H9 (cell line): ENCODE measurements at regions not wholly inside any gene's neighbourhood (a gene's known extent, or its start where the extent isn't known, plus 50 kb on each side); places are given as distances from the start of the nearest gene placed in this dataset.

Experiments used
- DNase-seq: peaks from one replicate; pipeline ENCODE4 v3.0.0-alpha.2; 2017
- H2AFZ ChIP-seq: one replicate; pipeline ENCODE4 v1.6.1; 2013; ENCODE audit warnings: mild to moderate bottlenecking, low read length, control low read depth, moderate library complexity
- H2AK5ac ChIP-seq: 2 replicates; pipeline ENCODE4 v1.6.1; 2013; ENCODE audit warnings: low read length, control low read depth, mixed read lengths; ENCODE audit not compliant: insufficient read length
- H2BK120ac ChIP-seq: one replicate; pipeline ENCODE4 v1.6.1; 2013; ENCODE audit warnings: low read depth, mild to moderate bottlenecking, low read length, control low read depth, inconsistent platforms; ENCODE audit not compliant: poor library complexity, severe bottlenecking
- H2BK12ac ChIP-seq: 2 replicates; pipeline ENCODE4 v1.6.1; 2013; ENCODE audit warnings: low read length, control low read depth, mixed read lengths, low read depth; ENCODE audit not compliant: insufficient read length
- H2BK15ac ChIP-seq: 2 replicates; pipeline ENCODE4 v1.6.1; 2013; ENCODE audit warnings: low read depth, low read length, control low read depth
- H2BK20ac ChIP-seq: one replicate; pipeline ENCODE4 v1.6.1; 2013; ENCODE audit warnings: low read depth, mild to moderate bottlenecking, low read length, control low read depth, inconsistent platforms; ENCODE audit not compliant: poor library complexity, severe bottlenecking
- H2BK5ac ChIP-seq: 2 replicates; pipeline ENCODE4 v1.6.1; 2013; ENCODE audit warnings: low read length, control low read depth, mixed read lengths; ENCODE audit not compliant: insufficient read length
- H3K14ac ChIP-seq: 2 replicates; pipeline ENCODE4 v1.6.1; 2013; ENCODE audit warnings: low read length, control low read depth; ENCODE audit not compliant: insufficient read depth
- H3K18ac ChIP-seq: 2 replicates; pipeline ENCODE4 v1.6.1; 2013; ENCODE audit warnings: low read depth, mild to moderate bottlenecking, mixed read lengths, low read length, control low read depth; ENCODE audit not compliant: insufficient read length
- H3K23ac ChIP-seq: 2 replicates; pipeline ENCODE4 v1.6.1; 2013; ENCODE audit warnings: low read length, control low read depth, mixed read lengths, low read depth; ENCODE audit not compliant: insufficient read length
- H3K23me2 ChIP-seq: 2 replicates; pipeline ENCODE4 v1.6.1; 2013; ENCODE audit warnings: low read depth, mild to moderate bottlenecking, mixed read lengths, low read length, control low read depth; ENCODE audit not compliant: insufficient read length, poor library complexity, severe bottlenecking
- H3K27ac ChIP-seq: 2 replicates; pipeline ENCODE4 v1.5.1; 2013; ENCODE audit warnings: low read length, control low read depth, mixed read lengths, low read depth; ENCODE audit not compliant: insufficient read length
- H3K27me3 ChIP-seq: 2 replicates; pipeline ENCODE4 v1.6.1; 2013; ENCODE audit warnings: low read length, control low read depth, inconsistent platforms; ENCODE audit not compliant: insufficient read depth
- H3K4ac ChIP-seq: 2 replicates; pipeline ENCODE4 v1.6.1; 2013; ENCODE audit warnings: low read depth, mild to moderate bottlenecking, control low read depth, inconsistent platforms, low read length, moderate library complexity
- H3K4me1 ChIP-seq: 2 replicates; pipeline ENCODE4 v1.6.1; 2013; ENCODE audit warnings: low read length, control low read depth, inconsistent platforms; ENCODE audit not compliant: insufficient read depth
- H3K4me2 ChIP-seq: 2 replicates; pipeline ENCODE4 v1.6.1; 2013; ENCODE audit warnings: low read length, control low read depth, mixed read lengths; ENCODE audit not compliant: insufficient read length, insufficient read depth
- H3K56ac ChIP-seq: 2 replicates; pipeline ENCODE4 v1.6.1; 2013; ENCODE audit warnings: low read depth, mild to moderate bottlenecking, mixed read lengths, low read length, control low read depth; ENCODE audit not compliant: insufficient read length
- H3K79me1 ChIP-seq: 2 replicates; pipeline ENCODE4 v1.6.1; 2013; ENCODE audit warnings: low read depth, mild to moderate bottlenecking, moderate library complexity, low read length, control low read depth, inconsistent platforms; ENCODE audit not compliant: insufficient read depth, poor library complexity, severe bottlenecking
- H3K79me2 ChIP-seq: 2 replicates; pipeline ENCODE4 v1.6.1; 2013; ENCODE audit warnings: low read length, control low read depth, inconsistent platforms; ENCODE audit not compliant: insufficient read depth
- H3K9ac ChIP-seq: 2 replicates; pipeline ENCODE4 v1.6.1; 2013; ENCODE audit warnings: low read length, control low read depth, mixed read lengths; ENCODE audit not compliant: insufficient read length; ENCODE audit errors: extremely low read depth
- H3K9me3 ChIP-seq: one replicate; pipeline ENCODE4 v1.6.1; 2013; ENCODE audit warnings: low read depth, low read length, inconsistent platforms; ENCODE audit not compliant: control insufficient read depth
- H3T11ph ChIP-seq: one replicate; pipeline ENCODE4 v1.6.1; 2013; ENCODE audit warnings: mild to moderate bottlenecking, low read length, control low read depth, inconsistent platforms
- H4K20me1 ChIP-seq: one replicate; pipeline ENCODE4 v1.6.1; 2013; ENCODE audit not compliant: control insufficient read depth, insufficient read length, insufficient read depth
- H4K5ac ChIP-seq: 2 replicates; pipeline ENCODE4 v1.6.1; 2013; ENCODE audit warnings: low read depth, mild to moderate bottlenecking, mixed read lengths, low read length, control low read depth; ENCODE audit not compliant: insufficient read length
- H4K8ac ChIP-seq: replicated peaks from 2 replicates; pipeline ENCODE4 v1.6.1; 2013; ENCODE audit warnings: low read length, control low read depth, mixed read lengths, low read depth; ENCODE audit not compliant: insufficient read length
- H4K91ac ChIP-seq: 2 replicates; pipeline ENCODE4 v1.6.1; 2013; ENCODE audit warnings: low read depth, mild to moderate bottlenecking, moderate library complexity, mixed read lengths, low read length, control low read depth; ENCODE audit not compliant: insufficient read length
- H3K27ac Mint-ChIP-seq, 3 experiments: 2 replicates in 2 of 3; 3 replicates in 1 of 3; pipeline ENCODE4 v1.8.0; 2020 to 2021; ENCODE audit warnings: mixed read lengths in 3 of 3, mild to moderate bottlenecking in 1 of 3, moderate library complexity in 1 of 3
- H3K27me3 Mint-ChIP-seq: 2 replicates; pipeline ENCODE4 v1.8.0; 2021; ENCODE audit warnings: low read depth, mild to moderate bottlenecking, moderate library complexity, mixed read lengths
- H3K36me3 Mint-ChIP-seq, 3 experiments: 2 replicates in 2 of 3; 3 replicates in 1 of 3; pipeline ENCODE4 v1.8.0; 2020 to 2021; ENCODE audit warnings: low read depth in 3 of 3, mixed read lengths in 3 of 3; ENCODE audit not compliant: insufficient read depth in 1 of 3
- H3K4me1 Mint-ChIP-seq, 2 experiments: 2 replicates each; pipeline ENCODE4 v1.8.0; 2020; ENCODE audit warnings: mixed read lengths in 2 of 2
- H3K4me3 Mint-ChIP-seq, 2 experiments: 2 replicates in 1 of 2; 3 replicates in 1 of 2; pipeline ENCODE4 v1.8.0; 2020 to 2021; ENCODE audit warnings: mild to moderate bottlenecking in 2 of 2, mixed read lengths in 2 of 2, moderate library complexity in 1 of 2
- H3K9me3 Mint-ChIP-seq, 2 experiments: 2 replicates in 1 of 2; 3 replicates in 1 of 2; pipeline ENCODE4 v1.8.0; 2020; ENCODE audit warnings: mild to moderate bottlenecking in 2 of 2, mixed read lengths in 2 of 2, moderate library complexity in 1 of 2
- WGBS: extraction: QIAGEN DNeasy Blood & Tissue Kit; methylation state at CpG from one replicate; pipeline ENCODE4 v1.1.7; 2013; ENCODE audit warnings: missing lambda C conversion rate, low lambda C conversion rate, mixed read lengths; ENCODE audit not compliant: insufficient read length; ENCODE audit errors: extremely low coverage; 5-methylcytosine and 5-hydroxymethylcytosine counted together
- TF ChIP-seq, protein P1 (sequence below): fragments of 200-600 bp; sonication (generic); conservative IDR thresholded peaks from 3 replicates; pipeline ENCODE4 v1.8.0; 2021; ENCODE audit warnings: antibody characterized with exemption, mild to moderate bottlenecking

DNA sequence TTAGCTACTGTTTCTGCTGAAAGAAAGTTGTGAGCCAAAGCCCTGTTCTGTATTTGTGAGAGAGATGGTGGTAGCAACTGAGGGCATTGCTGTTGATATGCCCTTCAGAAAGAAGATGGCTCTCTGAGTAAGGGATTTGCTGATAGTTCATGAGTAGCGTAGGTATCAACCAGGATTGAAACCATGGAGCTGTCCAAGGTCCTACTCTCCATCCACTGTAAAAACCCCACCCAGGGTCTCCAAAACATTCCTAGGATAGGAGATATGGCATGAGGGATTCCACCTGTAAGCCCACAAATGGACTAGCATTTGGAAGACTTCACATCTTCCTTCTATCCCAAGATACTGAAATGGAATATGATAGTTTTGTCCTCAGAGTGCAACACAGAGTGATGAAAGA lies 277.1 kb upstream of the PRKX start:
- Mint-ChIP-seq H3K27me3 (no peaks in the 10 kb centered on the region; the same call in 1 of the 2 replicates), H3K36me3 (no peaks in the 10 kb centered on the region), H3K4me1 (no peaks in the 10 kb centered on the region), H3K4me3 (no peak overlapping the region), H3K27ac (no peak overlapping the region), H3K9me3 (peaks cover 2 to 7% of the 10 kb centered on the region in 2 experiments; a peak in 2 of 5 replicates)
- H2BK12ac ChIP-seq = no peak overlapping the region
- H3K27ac ChIP-seq = no peak overlapping the region
- H3K79me1 ChIP-seq = no peaks in the 10 kb centered on the region
- DNase-seq = no peak
- no peak overlapping the region for H3K23ac ChIP-seq
- H3T11ph ChIP-seq = no peak overlapping the region
- H3K56ac ChIP-seq = no peak overlapping the region
- H3K9me3 ChIP-seq = no peaks in the 10 kb centered on the region
- H3K27me3 ChIP-seq = no peaks in the 10 kb centered on the region
- H3K9ac ChIP-seq = no peak overlapping the region
- WGBS = no CpG with 5 or more reads among the region's 1 CpG
- H2BK15ac ChIP-seq = no peak overlapping the region
- H4K5ac ChIP-seq = no peak overlapping the region
- TF ChIP-seq, protein P1, sequence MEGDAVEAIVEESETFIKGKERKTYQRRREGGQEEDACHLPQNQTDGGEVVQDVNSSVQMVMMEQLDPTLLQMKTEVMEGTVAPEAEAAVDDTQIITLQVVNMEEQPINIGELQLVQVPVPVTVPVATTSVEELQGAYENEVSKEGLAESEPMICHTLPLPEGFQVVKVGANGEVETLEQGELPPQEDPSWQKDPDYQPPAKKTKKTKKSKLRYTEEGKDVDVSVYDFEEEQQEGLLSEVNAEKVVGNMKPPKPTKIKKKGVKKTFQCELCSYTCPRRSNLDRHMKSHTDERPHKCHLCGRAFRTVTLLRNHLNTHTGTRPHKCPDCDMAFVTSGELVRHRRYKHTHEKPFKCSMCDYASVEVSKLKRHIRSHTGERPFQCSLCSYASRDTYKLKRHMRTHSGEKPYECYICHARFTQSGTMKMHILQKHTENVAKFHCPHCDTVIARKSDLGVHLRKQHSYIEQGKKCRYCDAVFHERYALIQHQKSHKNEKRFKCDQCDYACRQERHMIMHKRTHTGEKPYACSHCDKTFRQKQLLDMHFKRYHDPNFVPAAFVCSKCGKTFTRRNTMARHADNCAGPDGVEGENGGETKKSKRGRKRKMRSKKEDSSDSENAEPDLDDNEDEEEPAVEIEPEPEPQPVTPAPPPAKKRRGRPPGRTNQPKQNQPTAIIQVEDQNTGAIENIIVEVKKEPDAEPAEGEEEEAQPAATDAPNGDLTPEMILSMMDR = no peak
- H3K23me2 ChIP-seq = no peaks in the 10 kb centered on the region
- no peak overlapping the region for H2BK120ac ChIP-seq
- no peak overlapping the region for H4K8ac ChIP-seq
- no peaks in the 10 kb centered on the region for H3K79me2 ChIP-seq
- H4K91ac ChIP-seq = no peak overlapping the region
- no peaks in the 10 kb centered on the region for H4K20me1 ChIP-seq
- H2AK5ac ChIP-seq = no peak overlapping the region
- H3K18ac ChIP-seq = no peak overlapping the region
- no peak overlapping the region for H3K4me2 ChIP-seq
- H3K14ac ChIP-seq = no peak overlapping the region
- no peak overlapping the region for H2AFZ ChIP-seq
- no peak overlapping the region for H2BK5ac ChIP-seq
- no peak overlapping the region for H3K4ac ChIP-seq
- no peaks in the 10 kb centered on the region for H3K4me1 ChIP-seq
- H2BK20ac ChIP-seq = no peak overlapping the region
